ENCODE measurements at regions not wholly inside any gene's neighbourhood (a gene's known extent, or its start where the extent isn't known, plus 50 kb on each side); places are given as distances from the start of the nearest gene placed in this dataset.

DNA sequence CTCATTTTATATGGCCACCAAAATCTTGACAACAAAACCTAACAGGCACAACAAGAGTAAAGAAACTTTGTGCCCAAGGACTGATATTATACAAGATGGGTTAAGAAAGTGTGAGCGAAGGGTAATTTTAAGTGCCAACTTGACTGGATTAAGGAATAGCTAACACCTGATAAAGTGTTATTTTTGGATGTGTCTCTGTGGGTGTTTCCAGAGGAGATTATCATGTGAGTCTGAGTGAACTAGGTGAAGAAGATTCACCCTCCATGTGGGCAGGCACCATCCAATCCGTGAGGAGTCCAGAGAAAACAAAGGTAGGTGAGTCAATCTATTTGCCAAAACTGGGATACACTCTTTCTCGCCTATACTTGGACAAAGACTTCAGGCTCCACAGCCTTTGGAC is 461.6 kb downstream of the ETS1 start (continued):
- TF ChIP-seq ZNF263 (CRISPR knock-in tag; IDR thresholded peaks at IDR 0.05; ENCODE audit: low read depth) (no peak), CBFB (CRISPR knock-in tag; IDR thresholded peaks at IDR 0.05; ENCODE audit: low read depth) (no peak), ZNF232 (CRISPR knock-in tag; IDR thresholded peaks at IDR 0.05) (no peak), GABPB1 (CRISPR knock-in tag; IDR thresholded peaks at IDR 0.05) (no peak)
- TF ChIP-seq, protein P1, sequence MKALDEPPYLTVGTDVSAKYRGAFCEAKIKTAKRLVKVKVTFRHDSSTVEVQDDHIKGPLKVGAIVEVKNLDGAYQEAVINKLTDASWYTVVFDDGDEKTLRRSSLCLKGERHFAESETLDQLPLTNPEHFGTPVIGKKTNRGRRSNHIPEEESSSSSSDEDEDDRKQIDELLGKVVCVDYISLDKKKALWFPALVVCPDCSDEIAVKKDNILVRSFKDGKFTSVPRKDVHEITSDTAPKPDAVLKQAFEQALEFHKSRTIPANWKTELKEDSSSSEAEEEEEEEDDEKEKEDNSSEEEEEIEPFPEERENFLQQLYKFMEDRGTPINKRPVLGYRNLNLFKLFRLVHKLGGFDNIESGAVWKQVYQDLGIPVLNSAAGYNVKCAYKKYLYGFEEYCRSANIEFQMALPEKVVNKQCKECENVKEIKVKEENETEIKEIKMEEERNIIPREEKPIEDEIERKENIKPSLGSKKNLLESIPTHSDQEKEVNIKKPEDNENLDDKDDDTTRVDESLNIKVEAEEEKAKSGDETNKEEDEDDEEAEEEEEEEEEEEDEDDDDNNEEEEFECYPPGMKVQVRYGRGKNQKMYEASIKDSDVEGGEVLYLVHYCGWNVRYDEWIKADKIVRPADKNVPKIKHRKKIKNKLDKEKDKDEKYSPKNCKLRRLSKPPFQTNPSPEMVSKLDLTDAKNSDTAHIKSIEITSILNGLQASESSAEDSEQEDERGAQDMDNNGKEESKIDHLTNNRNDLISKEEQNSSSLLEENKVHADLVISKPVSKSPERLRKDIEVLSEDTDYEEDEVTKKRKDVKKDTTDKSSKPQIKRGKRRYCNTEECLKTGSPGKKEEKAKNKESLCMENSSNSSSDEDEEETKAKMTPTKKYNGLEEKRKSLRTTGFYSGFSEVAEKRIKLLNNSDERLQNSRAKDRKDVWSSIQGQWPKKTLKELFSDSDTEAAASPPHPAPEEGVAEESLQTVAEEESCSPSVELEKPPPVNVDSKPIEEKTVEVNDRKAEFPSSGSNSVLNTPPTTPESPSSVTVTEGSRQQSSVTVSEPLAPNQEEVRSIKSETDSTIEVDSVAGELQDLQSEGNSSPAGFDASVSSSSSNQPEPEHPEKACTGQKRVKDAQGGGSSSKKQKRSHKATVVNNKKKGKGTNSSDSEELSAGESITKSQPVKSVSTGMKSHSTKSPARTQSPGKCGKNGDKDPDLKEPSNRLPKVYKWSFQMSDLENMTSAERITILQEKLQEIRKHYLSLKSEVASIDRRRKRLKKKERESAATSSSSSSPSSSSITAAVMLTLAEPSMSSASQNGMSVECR (CRISPR knock-in tag; IDR thresholded peaks at IDR 0.05; ENCODE audit: borderline replicate concordance): no peak
- TF ChIP-seq, protein P2, sequence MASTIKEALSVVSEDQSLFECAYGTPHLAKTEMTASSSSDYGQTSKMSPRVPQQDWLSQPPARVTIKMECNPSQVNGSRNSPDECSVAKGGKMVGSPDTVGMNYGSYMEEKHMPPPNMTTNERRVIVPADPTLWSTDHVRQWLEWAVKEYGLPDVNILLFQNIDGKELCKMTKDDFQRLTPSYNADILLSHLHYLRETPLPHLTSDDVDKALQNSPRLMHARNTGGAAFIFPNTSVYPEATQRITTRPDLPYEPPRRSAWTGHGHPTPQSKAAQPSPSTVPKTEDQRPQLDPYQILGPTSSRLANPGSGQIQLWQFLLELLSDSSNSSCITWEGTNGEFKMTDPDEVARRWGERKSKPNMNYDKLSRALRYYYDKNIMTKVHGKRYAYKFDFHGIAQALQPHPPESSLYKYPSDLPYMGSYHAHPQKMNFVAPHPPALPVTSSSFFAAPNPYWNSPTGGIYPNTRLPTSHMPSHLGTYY (CRISPR knock-in tag; IDR thresholded peaks at IDR 0.05): no peak
- TF ChIP-seq, protein P3, sequence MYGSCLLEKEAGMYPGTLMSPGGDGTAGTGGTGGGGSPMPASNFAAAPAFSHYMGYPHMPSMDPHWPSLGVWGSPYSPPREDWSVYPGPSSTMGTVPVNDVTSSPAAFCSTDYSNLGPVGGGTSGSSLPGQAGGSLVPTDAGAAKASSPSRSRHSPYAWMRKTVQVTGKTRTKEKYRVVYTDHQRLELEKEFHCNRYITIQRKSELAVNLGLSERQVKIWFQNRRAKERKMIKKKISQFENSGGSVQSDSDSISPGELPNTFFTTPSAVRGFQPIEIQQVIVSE (CRISPR knock-in tag; IDR thresholded peaks at IDR 0.05; ENCODE audit: borderline replicate concordance): no peak

DNA sequence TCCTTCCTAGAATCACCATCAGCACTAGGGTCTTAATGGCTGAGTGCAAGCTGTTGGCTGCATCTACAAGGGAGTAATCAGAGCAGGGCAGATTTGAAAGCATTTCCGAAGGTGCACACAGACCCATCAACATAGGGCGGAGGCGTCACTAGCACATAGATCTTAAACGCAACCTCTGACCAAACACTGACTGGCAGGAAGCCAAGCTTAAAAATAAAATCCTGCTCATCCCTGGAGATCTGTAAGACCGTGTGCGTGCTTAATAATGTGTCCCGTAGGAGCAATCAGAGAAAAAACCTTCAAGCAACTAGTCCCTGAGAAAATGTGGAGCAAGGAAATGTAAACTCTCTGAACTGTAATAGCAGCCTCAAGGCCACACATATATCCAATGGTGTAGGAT is 470.5 kb downstream of the ETS1 start:
- H3K27ac Mint-ChIP-seq: no peak overlapping the region
- ChIA-PET CTCF (interaction anchor here (1.4 kb wide), 1 partner anchor 41 kb away, joined by 3 read pairs; no protein-coding TSS in a partner anchor), POLR2A (no interaction called here)

DNA sequence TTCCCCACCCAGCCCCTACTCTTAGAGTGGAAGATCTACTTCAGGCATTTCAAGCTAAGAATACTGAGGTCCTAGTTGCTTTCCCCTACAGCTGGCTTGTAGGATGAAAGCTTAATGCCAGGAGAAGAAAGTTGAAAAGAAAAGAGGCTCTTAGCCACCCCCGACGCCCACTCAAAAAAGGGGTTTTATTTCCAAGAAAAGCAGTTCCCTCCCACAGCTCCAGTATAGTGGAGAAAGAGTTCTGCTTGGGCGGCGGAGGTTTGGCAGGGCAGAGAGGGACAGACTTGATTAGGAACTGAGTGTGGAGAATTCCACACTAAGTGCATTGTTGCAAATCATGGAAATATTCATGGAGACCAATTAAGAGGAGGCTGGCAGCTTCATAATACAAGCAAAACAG is 470.9 kb downstream of the ETS1 start:
- Mint-ChIP-seq H3K9me3 (peaks cover 7% of the 10 kb centered on the region; the same call in 1 of the 2 replicates), H3K27me3 (ENCODE audit: low read depth) (no peaks in the 10 kb centered on the region), H3K4me1 (no peaks in the 10 kb centered on the region), H3K36me3 (peaks cover 2% of the 10 kb centered on the region), H3K4me3 (no peak overlapping the region), H3K27ac (no peak overlapping the region)
- no peak for ATAC-seq
- no peak for DNase-seq (ENCODE audit: low spot score)
- TF ChIP-seq, protein P4, sequence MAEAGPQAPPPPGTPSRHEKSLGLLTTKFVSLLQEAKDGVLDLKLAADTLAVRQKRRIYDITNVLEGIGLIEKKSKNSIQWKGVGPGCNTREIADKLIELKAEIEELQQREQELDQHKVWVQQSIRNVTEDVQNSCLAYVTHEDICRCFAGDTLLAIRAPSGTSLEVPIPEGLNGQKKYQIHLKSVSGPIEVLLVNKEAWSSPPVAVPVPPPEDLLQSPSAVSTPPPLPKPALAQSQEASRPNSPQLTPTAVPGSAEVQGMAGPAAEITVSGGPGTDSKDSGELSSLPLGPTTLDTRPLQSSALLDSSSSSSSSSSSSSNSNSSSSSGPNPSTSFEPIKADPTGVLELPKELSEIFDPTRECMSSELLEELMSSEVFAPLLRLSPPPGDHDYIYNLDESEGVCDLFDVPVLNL (CRISPR knock-in tag; IDR thresholded peaks at IDR 0.05; ENCODE audit: borderline replicate concordance, low read depth): no peak
- TF ChIP-seq, protein P5, sequence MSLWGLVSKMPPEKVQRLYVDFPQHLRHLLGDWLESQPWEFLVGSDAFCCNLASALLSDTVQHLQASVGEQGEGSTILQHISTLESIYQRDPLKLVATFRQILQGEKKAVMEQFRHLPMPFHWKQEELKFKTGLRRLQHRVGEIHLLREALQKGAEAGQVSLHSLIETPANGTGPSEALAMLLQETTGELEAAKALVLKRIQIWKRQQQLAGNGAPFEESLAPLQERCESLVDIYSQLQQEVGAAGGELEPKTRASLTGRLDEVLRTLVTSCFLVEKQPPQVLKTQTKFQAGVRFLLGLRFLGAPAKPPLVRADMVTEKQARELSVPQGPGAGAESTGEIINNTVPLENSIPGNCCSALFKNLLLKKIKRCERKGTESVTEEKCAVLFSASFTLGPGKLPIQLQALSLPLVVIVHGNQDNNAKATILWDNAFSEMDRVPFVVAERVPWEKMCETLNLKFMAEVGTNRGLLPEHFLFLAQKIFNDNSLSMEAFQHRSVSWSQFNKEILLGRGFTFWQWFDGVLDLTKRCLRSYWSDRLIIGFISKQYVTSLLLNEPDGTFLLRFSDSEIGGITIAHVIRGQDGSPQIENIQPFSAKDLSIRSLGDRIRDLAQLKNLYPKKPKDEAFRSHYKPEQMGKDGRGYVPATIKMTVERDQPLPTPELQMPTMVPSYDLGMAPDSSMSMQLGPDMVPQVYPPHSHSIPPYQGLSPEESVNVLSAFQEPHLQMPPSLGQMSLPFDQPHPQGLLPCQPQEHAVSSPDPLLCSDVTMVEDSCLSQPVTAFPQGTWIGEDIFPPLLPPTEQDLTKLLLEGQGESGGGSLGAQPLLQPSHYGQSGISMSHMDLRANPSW (CRISPR knock-in tag; conservative IDR thresholded peaks at IDR 0.05; ENCODE audit: low read depth): no peak
- no peak for TF ChIP-seq ZBTB21 (CRISPR knock-in tag; IDR thresholded peaks at IDR 0.05; ENCODE audit: borderline replicate concordance)
- TF ChIP-seq, protein P6, sequence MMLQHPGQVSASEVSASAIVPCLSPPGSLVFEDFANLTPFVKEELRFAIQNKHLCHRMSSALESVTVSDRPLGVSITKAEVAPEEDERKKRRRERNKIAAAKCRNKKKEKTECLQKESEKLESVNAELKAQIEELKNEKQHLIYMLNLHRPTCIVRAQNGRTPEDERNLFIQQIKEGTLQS (CRISPR knock-in tag; conservative IDR thresholded peaks at IDR 0.05): no peak
- ChIA-PET POLR2A (no interaction called here), CTCF (interaction anchor here (1.4 kb wide), 1 partner anchor 41 kb away, joined by 3 read pairs; no protein-coding TSS in a partner anchor)

More for the DNA sequence above, 470.5 kb downstream of the ETS1 start:
- ATAC-seq: no peak
- no peaks in the 10 kb centered on the region for H3K27me3 Mint-ChIP-seq (ENCODE audit: low read depth)
- H3K9me3 Mint-ChIP-seq: peaks cover 6% of the 10 kb centered on the region; the same call in 1 of the 2 replicates
- no peak for DNase-seq (ENCODE audit: low spot score)
- no peak for TF ChIP-seq ESRRA (CRISPR knock-in tag; IDR thresholded peaks at IDR 0.05; ENCODE audit: borderline replicate concordance)
- TF ChIP-seq CREM (CRISPR knock-in tag; IDR thresholded peaks at IDR 0.05): no peak
- TF ChIP-seq GRHL2 (CRISPR knock-in tag; IDR thresholded peaks at IDR 0.05; ENCODE audit: insufficient replicate concordance, severe bottlenecking): no peak
- TF ChIP-seq ATF1 (CRISPR knock-in tag; IDR thresholded peaks at IDR 0.05): no peak
- no peak for TF ChIP-seq ZNF232 (CRISPR knock-in tag; IDR thresholded peaks at IDR 0.05)
- TF ChIP-seq PRRX2 (CRISPR knock-in tag; IDR thresholded peaks at IDR 0.05): no peak
- no peak for TF ChIP-seq KAT7 (CRISPR knock-in tag; IDR thresholded peaks at IDR 0.05; ENCODE audit: borderline replicate concordance)
- TF ChIP-seq, protein P7, sequence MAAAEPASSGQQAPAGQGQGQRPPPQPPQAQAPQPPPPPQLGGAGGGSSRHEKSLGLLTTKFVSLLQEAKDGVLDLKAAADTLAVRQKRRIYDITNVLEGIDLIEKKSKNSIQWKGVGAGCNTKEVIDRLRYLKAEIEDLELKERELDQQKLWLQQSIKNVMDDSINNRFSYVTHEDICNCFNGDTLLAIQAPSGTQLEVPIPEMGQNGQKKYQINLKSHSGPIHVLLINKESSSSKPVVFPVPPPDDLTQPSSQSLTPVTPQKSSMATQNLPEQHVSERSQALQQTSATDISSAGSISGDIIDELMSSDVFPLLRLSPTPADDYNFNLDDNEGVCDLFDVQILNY (CRISPR knock-in tag; IDR thresholded peaks at IDR 0.05): no peak
- no peak for TF ChIP-seq CREB1 (CRISPR knock-in tag; IDR thresholded peaks at IDR 0.05)
- TF ChIP-seq NR1H2 (CRISPR knock-in tag; IDR thresholded peaks at IDR 0.05): no peak
- TF ChIP-seq SMAD4 (CRISPR knock-in tag; IDR thresholded peaks at IDR 0.05): no peak
- H3K4me1 Mint-ChIP-seq: no peaks in the 10 kb centered on the region
- H3K36me3 Mint-ChIP-seq: peaks cover 2% of the 10 kb centered on the region
- H3K4me3 Mint-ChIP-seq: no peak overlapping the region

Data from WTC11 (cell line).